ENCODE measurements at regions not wholly inside any gene's neighbourhood (a gene's known extent, or its start where the extent isn't known, plus 50 kb on each side); places are given as distances from the start of the nearest gene placed in this dataset.

DNA sequence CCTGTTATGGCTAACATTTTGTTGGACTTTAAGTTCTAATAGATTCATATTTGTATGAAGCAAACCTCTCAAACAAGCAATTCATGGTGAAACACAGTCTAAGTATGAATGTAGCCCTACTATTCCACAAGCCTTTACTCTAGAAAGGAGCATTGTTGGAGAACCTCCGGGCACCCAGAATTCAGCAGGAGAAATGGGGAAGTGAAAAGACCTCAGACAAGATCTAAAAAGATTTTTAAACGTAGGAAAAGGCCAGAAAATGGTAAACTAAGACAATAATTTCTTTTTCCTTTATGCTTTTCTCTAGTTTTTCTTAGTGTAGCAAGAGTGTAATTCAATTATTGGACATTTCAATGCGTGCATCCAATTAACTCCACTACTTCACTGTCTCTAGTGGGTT, 426.4 kb downstream of the INSC start:
- Histone ChIP-seq H3K27me3 (no peaks in the 10 kb centered on the region), H3K4me3 (no peak overlapping the region), H3K36me3 (no peaks in the 10 kb centered on the region), H3K9me3 (no peaks in the 10 kb centered on the region)
- no peak for DNase-seq

DNA sequence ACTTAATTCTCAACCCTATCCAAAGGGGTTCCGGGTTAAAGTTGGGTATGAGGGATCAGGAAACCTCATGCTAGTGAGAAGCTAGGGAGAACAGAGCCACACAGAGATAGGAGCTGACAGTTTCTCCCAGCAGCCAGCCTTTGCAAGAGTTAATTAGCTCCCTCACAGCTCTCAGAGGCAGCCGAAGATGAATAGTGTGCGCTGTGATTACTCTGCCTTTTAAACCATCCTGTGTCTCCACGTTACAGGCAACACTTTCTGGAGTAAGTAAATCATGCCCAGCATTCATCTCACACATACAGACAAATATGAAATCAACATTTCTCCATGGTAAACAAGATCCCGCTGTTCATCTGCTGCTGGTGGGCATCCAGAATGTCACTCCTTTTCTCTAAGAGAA, 429.6 kb downstream of the INSC start:
- Histone ChIP-seq H3K4me3 (no peak overlapping the region), H3K27me3 (no peaks in the 10 kb centered on the region)
- no peak for DNase-seq

DNA sequence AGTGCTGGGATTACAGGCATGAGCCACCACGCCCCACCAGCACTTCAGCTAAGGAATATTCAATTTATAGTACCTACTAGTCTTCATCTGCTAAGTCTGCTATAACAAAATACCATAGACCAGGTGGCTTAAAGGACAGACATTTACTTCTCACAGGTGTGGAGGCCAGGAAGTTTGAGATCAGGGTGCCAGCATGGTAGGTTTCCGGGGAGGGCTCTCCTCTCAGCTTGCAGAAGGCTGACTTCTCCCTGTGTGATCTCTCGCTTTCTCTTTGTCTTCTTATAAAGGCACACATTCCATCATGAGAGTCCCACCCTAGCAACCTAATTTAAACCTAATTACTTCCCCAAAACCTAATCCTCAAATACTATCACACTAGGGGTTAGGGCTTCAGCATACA, 433.0 kb downstream of the INSC start:
- DNase-seq: no peak
- Histone ChIP-seq H3K4me3 (no peak overlapping the region), H3K9me3 (no peaks in the 10 kb centered on the region)

More for the DNA sequence above, 429.6 kb downstream of the INSC start:
- H3K36me3 ChIP-seq: no peaks in the 10 kb centered on the region
- H3K9me3 ChIP-seq: no peaks in the 10 kb centered on the region

DNA sequence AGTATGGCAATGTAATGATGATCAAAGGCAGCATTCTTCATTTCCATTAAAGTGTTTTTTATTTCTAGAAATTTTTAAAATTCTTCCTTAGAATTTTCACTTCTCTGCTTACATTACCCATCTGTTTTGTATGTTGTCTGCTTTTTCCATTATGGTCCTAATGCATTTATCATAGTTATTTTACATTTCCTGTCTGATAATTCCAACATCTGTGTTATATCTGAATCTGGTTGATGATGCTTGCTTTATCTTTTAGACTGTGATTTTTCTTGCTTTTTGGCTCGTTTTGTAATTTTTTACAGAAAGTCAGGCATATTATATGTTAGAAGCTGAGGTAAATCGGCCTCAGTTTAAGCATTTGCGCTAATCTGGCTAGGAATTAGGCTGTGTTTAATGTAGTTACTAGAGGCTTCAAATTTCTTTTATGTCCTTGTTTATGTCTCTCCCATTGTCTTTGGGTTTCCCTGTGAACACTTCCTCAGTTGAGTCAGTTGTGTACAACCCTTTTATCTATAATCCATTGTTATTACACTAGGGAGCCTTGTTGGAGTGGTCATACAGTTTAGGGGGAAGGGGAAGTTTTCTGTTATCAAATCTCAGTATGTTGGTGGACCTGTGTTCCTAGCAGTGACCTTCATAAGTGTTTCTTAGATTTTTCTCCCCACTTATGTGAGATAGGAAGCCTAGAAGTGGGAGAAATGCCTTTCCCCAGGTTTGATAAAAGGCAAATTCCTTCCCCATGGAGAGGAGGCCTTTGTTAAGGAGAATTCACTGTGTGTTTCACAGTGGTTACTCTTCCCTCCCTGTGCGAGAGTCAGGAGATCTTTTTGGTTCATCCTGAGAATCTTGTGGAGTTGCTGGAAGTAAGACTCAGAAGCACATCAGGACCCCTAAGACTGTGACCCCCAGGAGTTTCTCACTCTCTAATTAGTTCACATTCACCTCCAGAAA, 437.5 kb downstream of the INSC start:
- Histone ChIP-seq H3K36me3 (no peaks in the 10 kb centered on the region), H3K9me3 (no peaks in the 10 kb centered on the region), H3K4me3 (no peak overlapping the region), H3K27me3 (no peaks in the 10 kb centered on the region)
- DNase-seq: no peak

More for the DNA sequence above, 433.0 kb downstream of the INSC start:
- H3K36me3 ChIP-seq: no peaks in the 10 kb centered on the region
- H3K27me3 ChIP-seq: no peaks in the 10 kb centered on the region

DNA sequence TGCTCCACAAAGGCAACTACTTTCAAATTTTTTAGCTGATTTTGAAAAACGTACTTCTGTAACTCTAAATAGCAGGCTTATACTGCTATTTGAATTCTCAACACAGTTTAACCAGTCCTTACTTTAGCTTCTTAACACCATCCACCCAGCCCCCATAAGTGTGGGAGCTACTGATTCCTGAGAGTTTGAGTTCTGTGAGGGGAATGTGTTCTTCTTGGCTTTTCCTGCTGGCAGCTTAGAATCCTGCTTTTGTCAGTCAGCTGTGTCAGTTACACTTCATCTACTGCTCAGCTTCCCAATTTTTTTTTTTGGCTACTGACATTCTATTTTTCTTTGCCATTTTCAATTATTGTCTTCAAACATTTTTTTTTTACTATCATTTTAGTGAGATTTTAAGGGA, 440.4 kb downstream of the INSC start:
- no peak overlapping the region for H3K4me3 ChIP-seq
- H3K27me3 ChIP-seq: no peaks in the 10 kb centered on the region
- no peaks in the 10 kb centered on the region for H3K9me3 ChIP-seq
- H3K36me3 ChIP-seq: no peaks in the 10 kb centered on the region
- no peak for DNase-seq

DNA sequence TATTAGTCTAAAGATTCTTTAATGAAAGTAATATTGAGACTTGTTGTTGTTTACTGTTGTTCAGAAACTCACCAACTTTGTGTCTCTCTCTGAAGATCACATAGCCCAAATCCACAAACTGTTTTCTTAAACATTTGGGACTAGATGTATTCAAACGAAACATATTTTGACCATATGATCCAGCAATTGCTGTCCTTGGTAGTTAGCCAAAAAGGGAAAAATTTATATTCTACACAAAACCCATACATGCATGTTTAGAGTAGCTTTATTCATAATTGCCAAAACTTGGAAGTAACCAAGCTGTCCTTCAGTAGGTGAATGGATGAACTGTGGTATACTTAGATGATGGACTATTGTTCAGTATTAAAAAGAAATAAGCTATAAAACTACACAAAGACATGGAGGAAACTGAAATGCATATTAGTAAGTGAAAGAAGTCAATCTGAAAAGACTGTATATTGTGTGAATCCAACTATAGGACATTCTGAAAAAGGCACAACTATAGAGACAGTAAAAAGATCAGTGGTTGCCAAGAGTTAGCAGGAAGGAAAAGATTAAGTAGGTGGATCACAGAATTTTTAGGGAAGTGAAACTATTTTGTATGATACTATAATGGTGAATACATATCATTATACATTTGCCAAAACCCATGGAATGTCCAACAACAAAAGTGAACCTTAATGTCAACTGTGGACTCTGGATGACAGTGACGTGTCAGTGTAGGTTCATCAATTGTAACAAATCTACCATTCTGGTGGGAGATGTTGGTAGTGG, 442.9 kb downstream of the INSC start:
- no peaks in the 10 kb centered on the region for H3K36me3 ChIP-seq
- no peak overlapping the region for H3K4me3 ChIP-seq
- no peaks in the 10 kb centered on the region for H3K27me3 ChIP-seq
- no peak for DNase-seq
- H3K9me3 ChIP-seq: no peaks in the 10 kb centered on the region

DNA sequence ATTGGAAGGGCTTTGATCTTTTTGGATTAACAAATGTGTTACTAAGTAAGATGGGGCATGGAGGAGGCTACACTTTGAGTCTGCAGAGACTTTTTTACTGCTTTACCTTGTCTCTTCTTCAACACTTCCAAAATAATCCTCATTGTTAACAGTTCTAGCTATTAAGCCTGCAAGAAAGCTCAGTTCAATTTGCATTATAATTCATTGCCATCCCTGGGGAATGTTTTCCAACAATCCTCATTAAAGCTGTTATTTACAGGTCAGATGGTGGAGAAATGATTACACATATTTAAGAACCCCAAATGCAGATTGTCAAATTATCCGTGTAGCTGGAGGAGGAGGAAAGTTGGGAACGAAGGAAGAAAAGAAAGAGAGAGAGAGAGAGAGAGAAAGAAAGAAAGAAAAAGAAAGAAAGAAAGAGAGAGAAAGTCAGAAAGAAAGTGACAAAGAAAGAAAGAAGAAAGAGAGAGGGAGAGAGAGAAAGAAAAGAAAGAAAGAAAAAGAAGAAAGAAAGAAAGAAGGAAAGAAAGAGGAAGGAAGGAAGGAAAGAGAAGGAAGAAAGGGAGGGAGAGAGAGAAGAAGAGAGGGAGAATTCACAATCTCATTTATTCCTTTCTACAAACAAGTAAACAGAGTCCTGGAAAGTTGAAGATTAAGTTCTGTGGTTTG, 443.9 kb downstream of the INSC start:
- Histone ChIP-seq H3K27me3 (no peaks in the 10 kb centered on the region), H3K36me3 (no peaks in the 10 kb centered on the region), H3K9me3 (no peaks in the 10 kb centered on the region), H3K4me3 (no peak overlapping the region)
- DNase-seq: no peak

DNA sequence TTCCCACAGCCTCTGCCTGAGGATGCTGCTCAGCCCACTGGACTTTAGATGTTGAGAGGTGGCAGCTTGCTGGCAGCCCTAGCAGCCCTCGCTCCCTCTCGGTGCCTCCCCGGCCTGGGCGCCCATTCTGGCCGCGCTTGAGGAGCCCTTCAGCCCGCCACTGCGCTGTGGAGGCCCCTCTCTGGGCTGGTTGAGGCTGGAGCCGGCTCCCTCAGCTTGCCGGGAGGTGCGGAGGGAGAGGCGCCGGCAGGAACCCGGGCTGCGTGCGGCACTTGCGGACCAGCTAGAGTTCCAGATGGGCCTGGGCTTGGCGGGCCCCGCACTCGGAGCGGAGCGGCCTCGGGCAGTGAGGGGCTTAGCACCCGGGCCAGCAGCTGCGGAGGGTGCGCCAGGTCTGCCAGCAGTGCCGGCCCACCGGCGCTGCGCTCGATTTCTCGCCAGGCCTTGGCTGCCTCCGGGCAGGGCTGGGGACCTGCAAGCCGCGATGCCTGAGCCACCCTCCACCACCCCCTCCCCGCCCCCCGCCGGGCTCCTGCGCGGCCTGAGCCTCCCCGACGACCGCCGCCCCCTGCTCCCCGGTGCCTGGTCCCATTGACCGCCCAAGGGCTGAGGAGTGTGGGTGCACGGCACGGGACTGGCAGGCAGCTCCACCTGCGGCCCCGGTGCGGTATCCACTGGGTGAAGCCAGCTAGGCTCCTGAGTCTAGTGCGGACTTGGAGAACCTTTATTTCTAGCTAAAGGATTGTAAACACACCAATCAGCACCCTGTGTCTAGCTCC, 446.2 kb downstream of the INSC start:
- Histone ChIP-seq H3K36me3 (no peaks in the 10 kb centered on the region), H3K27me3 (no peaks in the 10 kb centered on the region), H3K9me3 (no peaks in the 10 kb centered on the region), H3K4me3 (no peak overlapping the region)
- no peak for DNase-seq

DNA sequence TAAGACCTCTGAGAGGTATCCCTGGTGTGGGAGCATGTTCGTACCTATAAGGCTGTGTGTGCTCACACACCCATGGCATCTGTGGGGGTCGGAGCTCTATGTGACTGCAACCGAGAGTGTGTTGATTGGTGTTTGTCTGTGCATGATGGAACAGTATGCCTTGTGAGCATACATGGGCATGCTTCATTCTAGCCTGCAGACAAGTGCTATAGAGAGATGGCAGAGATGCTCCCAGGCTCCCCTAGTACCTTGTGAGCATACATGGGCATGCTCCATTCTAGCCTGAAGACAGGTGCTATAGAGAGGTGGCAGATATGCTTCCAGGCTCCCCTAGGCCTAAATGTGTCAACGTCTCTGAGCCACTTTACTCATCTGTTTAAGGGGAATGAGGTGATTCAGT, 447.5 kb downstream of the INSC start:
- Histone ChIP-seq H3K9me3 (no peaks in the 10 kb centered on the region), H3K36me3 (no peaks in the 10 kb centered on the region), H3K4me3 (no peak overlapping the region), H3K27me3 (no peaks in the 10 kb centered on the region)
- DNase-seq: no peak

DNA sequence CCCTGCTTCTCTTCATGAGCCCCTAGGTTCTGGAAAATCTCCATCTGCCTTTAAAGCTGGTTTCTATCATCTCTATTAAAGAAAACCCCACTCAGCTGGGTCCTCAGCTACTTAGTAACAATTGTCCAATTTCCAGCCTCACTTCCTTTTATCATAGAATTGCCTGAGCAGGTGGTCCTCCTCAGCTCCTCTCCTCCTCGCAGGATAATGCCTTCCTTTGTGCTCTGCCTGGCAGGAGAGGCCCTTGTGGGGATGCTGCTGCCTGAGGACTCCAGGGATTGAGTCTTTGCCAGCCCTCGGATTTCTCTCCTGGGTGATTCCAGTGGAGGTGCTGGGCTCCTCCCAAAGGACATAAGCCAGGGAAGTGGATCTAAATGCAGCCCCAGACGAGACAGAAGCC, 448.3 kb downstream of the INSC start:
- H3K4me3 ChIP-seq: no peak overlapping the region
- no peaks in the 10 kb centered on the region for H3K9me3 ChIP-seq
- H3K27me3 ChIP-seq: no peaks in the 10 kb centered on the region
- no peak for DNase-seq
- no peaks in the 10 kb centered on the region for H3K36me3 ChIP-seq

DNA sequence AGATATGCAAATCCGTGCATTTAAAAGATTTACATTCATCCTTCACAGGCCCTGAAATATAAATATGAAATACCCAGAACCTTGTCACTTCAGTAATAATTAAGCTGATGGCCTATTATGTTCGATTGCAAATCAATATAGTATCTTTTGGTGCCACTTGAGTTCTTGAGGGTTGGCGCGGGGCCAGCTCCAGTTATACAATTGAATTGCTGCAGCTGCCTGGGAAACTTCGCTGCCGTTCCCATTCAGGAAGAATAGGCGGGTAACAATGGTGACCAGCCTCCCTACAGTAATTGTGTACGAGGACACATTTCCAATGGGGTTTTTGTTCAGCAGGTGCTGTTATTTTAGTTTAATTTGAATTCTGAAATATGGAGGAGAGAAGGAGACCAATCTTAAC, 451.2 kb downstream of the INSC start:
- Histone ChIP-seq H3K36me3 (no peaks in the 10 kb centered on the region), H3K4me3 (no peak overlapping the region), H3K27me3 (no peaks in the 10 kb centered on the region), H3K9me3 (no peaks in the 10 kb centered on the region)
- no peak for DNase-seq

DNA sequence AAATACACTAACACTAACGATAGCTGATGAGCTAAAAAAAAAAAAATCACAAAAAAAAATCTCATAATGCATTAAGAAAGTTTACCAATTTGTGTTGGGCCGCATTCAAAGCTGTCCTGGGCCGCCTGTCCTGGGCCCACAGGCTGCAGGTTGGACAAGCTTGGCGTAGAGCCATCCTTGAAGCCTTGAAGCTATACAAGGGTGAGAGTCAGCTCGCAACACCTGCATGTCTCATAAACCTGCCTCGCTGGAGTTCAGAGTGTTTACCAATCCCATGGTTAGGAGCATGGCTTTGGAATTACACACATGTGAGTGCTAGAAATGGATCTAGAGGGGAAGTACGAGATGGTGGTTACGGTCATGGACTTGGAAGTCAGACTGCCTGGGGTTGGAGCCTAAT, 453.7 kb downstream of the INSC start:
- no peak for DNase-seq
- Histone ChIP-seq H3K4me3 (no peak overlapping the region), H3K27me3 (no peaks in the 10 kb centered on the region), H3K36me3 (no peaks in the 10 kb centered on the region), H3K9me3 (no peaks in the 10 kb centered on the region)

DNA sequence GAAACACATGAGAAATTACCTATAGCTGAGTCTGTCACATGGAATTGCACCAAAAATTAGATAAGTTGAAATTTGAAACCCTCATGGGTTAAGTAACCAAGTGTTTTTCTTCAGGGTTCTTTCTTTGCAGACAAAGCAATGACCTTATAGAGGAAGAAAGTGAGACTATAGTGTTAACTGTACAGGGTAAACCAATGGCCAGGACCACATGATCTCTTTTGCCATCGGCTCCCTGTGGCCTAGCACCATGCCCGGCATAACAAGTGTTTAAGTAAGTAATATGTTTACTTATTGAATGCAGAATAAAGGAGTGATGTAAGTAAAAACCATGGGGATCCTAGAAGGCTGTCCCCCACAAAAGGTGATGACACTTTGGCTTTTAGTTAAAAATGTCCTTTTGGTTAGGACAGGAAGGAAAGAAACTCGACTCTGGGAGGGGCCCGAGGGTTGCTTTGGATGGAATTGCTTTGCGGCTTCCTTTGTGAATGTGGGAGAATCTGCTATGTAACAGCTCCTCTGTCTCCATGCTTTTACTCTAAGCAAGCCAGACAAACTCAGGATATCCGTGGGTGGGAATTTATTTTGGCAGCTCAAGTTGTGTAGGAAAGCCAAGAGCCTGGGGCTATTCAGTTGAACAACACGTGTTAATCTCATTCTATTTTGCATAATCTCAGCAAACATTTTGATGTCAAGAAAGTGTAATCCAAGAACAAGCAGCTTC, 454.7 kb downstream of the INSC start:
- no peaks in the 10 kb centered on the region for H3K9me3 ChIP-seq
- DNase-seq: no peak
- no peaks in the 10 kb centered on the region for H3K27me3 ChIP-seq
- H3K36me3 ChIP-seq: no peaks in the 10 kb centered on the region
- no peak overlapping the region for H3K4me3 ChIP-seq

DNA sequence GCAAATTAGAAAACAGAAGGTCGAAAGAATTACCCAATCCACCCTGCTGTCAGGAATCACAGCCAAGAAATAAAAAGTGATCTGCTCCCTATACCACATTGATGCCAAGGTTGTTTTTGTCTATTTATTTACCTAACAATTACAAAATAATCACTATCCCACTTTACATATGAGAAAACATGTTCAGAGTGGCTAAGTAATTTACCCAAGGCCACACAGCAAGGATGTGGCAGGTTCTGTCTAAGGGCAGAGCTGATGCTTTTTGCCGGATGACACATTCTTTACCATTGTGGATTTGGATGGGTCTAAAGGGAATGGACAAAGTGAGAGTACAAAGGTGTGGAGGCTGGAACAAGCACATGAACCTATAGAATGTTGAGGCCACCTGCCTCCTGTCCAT, 460.7 kb downstream of the INSC start:
- Histone ChIP-seq H3K27me3 (no peaks in the 10 kb centered on the region), H3K9me3 (no peaks in the 10 kb centered on the region), H3K36me3 (no peaks in the 10 kb centered on the region), H3K4me3 (no peak overlapping the region)
- no peak for DNase-seq

DNA sequence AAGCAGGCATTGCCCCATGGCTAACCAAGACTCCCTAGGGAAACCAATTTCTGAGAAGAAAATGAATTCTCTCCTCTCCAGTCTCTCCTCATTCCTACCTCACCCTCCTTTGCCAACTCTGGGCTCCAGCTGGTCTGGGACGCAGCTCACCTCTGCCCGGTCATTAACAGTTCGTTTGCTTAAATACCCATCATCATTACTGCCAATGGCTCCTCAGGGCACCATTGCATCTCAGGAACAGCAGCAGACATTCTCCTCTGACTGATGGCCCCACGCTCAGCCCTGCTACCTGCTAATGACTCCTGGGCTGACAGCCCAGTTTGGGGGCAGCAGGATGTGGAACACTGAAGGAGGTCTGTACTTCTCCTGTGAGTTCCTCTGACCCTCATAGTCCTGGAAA, 462.0 kb downstream of the INSC start:
- H3K27me3 ChIP-seq: no peaks in the 10 kb centered on the region
- no peaks in the 10 kb centered on the region for H3K9me3 ChIP-seq
- DNase-seq: no peak
- H3K36me3 ChIP-seq: no peaks in the 10 kb centered on the region
- H3K4me3 ChIP-seq: no peak overlapping the region

DNA sequence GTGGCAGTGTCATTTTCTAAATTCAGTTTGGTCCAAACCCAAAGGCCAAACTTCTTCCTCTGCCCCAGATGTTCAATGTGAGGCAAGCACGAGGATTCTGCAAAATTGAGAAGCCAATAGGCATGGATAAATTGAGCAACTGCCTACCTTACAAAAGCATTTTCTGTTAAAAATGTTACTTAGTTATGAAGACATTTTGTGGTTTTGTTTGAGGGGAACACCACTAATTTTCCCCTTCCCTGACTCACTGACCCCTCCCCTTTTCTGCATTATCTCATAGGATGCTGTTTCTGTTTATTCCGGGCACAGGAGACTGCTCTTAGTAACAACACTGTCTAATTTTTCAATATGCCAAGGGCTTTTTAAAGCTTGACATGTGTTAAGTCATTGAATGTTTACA, 462.8 kb downstream of the INSC start:
- Histone ChIP-seq H3K27me3 (no peaks in the 10 kb centered on the region), H3K36me3 (no peaks in the 10 kb centered on the region), H3K9me3 (no peaks in the 10 kb centered on the region), H3K4me3 (no peak overlapping the region)
- no peak for DNase-seq

All from MG63 (cell line).